ENCODE measurements at regions not wholly inside any gene's neighbourhood (a gene's known extent, or its start where the extent isn't known, plus 50 kb on each side); places are given as distances from the start of the nearest gene placed in this dataset.
A peak's percentile ranks its signal among the peaks of the same experiment; 100 is the strongest.
"Not testable (repeated sequence)": the region's sequence is repeated elsewhere in the genome, so short reads cannot be mapped to it uniquely, and the experiment has no call there.

- no peak for DNase-seq
- ATAC-seq = peak; percentile 23 to 60
- intact Hi-C loops (cut with DNase I) = no loop called here
Measured at GRCh38 chr11:28836285-28837081, 728.3 kb downstream of the METTL15 start.

- ATAC-seq = no peak
- no peak for DNase-seq
- intact Hi-C loops (cut with DNase I) = no loop called here
Measured at GRCh38 chr11:28835790-28836189, 727.6 kb downstream of the METTL15 start.

- no peak for DNase-seq
- intact Hi-C loops (cut with DNase I) = no loop called here
Measured at GRCh38 chr11:28835317-28835716, 727.1 kb downstream of the METTL15 start.

GRCh38 chr11:28834877-28835276 lies 726.7 kb downstream of the METTL15 start:
- intact Hi-C loops (cut with DNase I) = no loop called here
- ATAC-seq (no peak), DNase-seq (no peak)

More at GRCh38 chr11:28835317-28835716, 727.1 kb downstream of the METTL15 start:
- ATAC-seq = no peak

GRCh38 chr11:28833670-28834069 lies 725.5 kb downstream of the METTL15 start:
- intact Hi-C loops (cut with DNase I) = no loop called here

GRCh38 chr11:28833169-28833568 lies 725.0 kb downstream of the METTL15 start:
- DNase-seq = no peak
- ATAC-seq = no peak
- intact Hi-C loops (cut with DNase I) = no loop called here

More at GRCh38 chr11:28833670-28834069, 725.5 kb downstream of the METTL15 start:
- DNase-seq (no peak), ATAC-seq (peak; percentile 41 to 87)

- intact Hi-C loops (cut with DNase I) = no loop called here
- no peak for ATAC-seq
- DNase-seq = no peak
Measured at GRCh38 chr11:28826807-28827206, 718.6 kb downstream of the METTL15 start.

- intact Hi-C loops (cut with DNase I) = no loop called here
- ATAC-seq (no peak), DNase-seq (no peak)
Measured at GRCh38 chr11:28822576-28822975, 714.4 kb downstream of the METTL15 start.

GRCh38 chr11:28820296-28820989 lies 712.3 kb downstream of the METTL15 start:
- intact Hi-C loops (cut with DNase I) = no loop called here
- DNase-seq (no peak), ATAC-seq (no peak)

- ATAC-seq (no peak), DNase-seq (no peak)
- intact Hi-C loops (cut with DNase I) = no loop called here
Measured at GRCh38 chr11:28819741-28820140, 711.6 kb downstream of the METTL15 start.

GRCh38 chr11:28815110-28815509 lies 706.9 kb downstream of the METTL15 start:
- intact Hi-C loops (cut with DNase I) = no loop called here
- no peak for DNase-seq
- no peak for ATAC-seq

GRCh38 chr11:28808771-28809170 lies 700.6 kb downstream of the METTL15 start:
- ATAC-seq = no peak
- no peak for DNase-seq
- intact Hi-C loops (cut with DNase I) = no loop called here

GRCh38 chr11:28799316-28799715 lies 691.1 kb downstream of the METTL15 start:
- ATAC-seq (no peak), DNase-seq (no peak)
- intact Hi-C loops (cut with DNase I) = no loop called here

- no peak for ATAC-seq
- intact Hi-C loops (cut with DNase I) = no loop called here
Measured at GRCh38 chr11:28798286-28798685, 690.1 kb downstream of the METTL15 start.

GRCh38 chr11:28797536-28797935 lies 689.3 kb downstream of the METTL15 start:
- ATAC-seq (no peak), DNase-seq (no peak)
- intact Hi-C loops (cut with DNase I) = no loop called here

More at GRCh38 chr11:28798286-28798685, 690.1 kb downstream of the METTL15 start:
- DNase-seq = no peak

- intact Hi-C loops (cut with DNase I) = no loop called here
- no peak for ATAC-seq
- DNase-seq = no peak
Measured at GRCh38 chr11:28794405-28794804, 686.2 kb downstream of the METTL15 start.

GRCh38 chr11:28793282-28793738 lies 685.1 kb downstream of the METTL15 start:
- ATAC-seq (no peak), DNase-seq (no peak)
- intact Hi-C loops (cut with DNase I) = no loop called here

GRCh38 chr11:28792856-28793255 lies 684.7 kb downstream of the METTL15 start:
- DNase-seq = no peak

GRCh38 chr11:28787897-28788296 lies 679.7 kb downstream of the METTL15 start:
- DNase-seq; intact Hi-C loops (cut with DNase I); ATAC-seq: not testable (repeated sequence)

More at GRCh38 chr11:28792856-28793255, 684.7 kb downstream of the METTL15 start:
- intact Hi-C loops (cut with DNase I) = no loop called here
- no peak for ATAC-seq

GRCh38 chr11:28777126-28777525 lies 668.9 kb downstream of the METTL15 start:
- intact Hi-C loops (cut with DNase I) = no loop called here
- ATAC-seq (no peak), DNase-seq (no peak)
